Activated T-cell treated with anti-CD3 and anti-CD28 coated beads, Interleukin-2, amount 50 U/mL, for 72 hours (primary cell): ENCODE measurements at regions not wholly inside any gene's neighbourhood (a gene's known extent, or its start where the extent isn't known, plus 50 kb on each side); places are given as distances from the start of the nearest gene placed in this dataset.

Source experiments
- ATAC-seq, 2 donors: fragments of 150-1000 bp; cut with Tn5 transposase; replicated peaks in 1 of 2; 2 replicates each; pipeline ENCODE4 v1.10.0; 2021; ENCODE audit warnings: moderate library complexity in 2 of 2, mild to moderate bottlenecking in 1 of 2
- DNase-seq, 2 donors: peaks; one replicate each; pipeline ENCODE4 v3.0.0; 2021 to 2022; ENCODE audit warnings: mixed read lengths in 1 of 2
- H3K27ac Mint-ChIP-seq: one replicate; pipeline ENCODE4 v1.8.0; 2022; ENCODE audit warnings: mild to moderate bottlenecking, moderate library complexity, mixed read lengths
- H3K27me3 Mint-ChIP-seq: one replicate; pipeline ENCODE4 v1.8.0; 2022; ENCODE audit warnings: low read depth, mixed read lengths
- H3K36me3 Mint-ChIP-seq, 2 donors: one replicate each; pipeline ENCODE4 v1.8.0; 2022; ENCODE audit warnings: mixed read lengths in 2 of 2, mild to moderate bottlenecking in 1 of 2; ENCODE audit not compliant: insufficient read depth in 2 of 2
- H3K4me1 Mint-ChIP-seq: one replicate; pipeline ENCODE4 v1.8.0; 2022; ENCODE audit warnings: low read depth, mixed read lengths
- H3K4me3 Mint-ChIP-seq, 2 donors: one replicate each; pipeline ENCODE4 v1.8.0; 2022; ENCODE audit warnings: mild to moderate bottlenecking in 2 of 2, mixed read lengths in 2 of 2, moderate library complexity in 2 of 2
- H3K9me3 Mint-ChIP-seq, 2 donors: one replicate each; pipeline ENCODE4 v1.8.0; 2022; ENCODE audit warnings: mixed read lengths in 2 of 2

- Mint-ChIP-seq H3K27me3 (no peaks in the 10 kb centered on the region), H3K4me3 (no peak overlapping the region), H3K4me1 (no peaks in the 10 kb centered on the region), H3K36me3 (no peaks in the 10 kb centered on the region), H3K9me3 (peaks cover 4 to 6% of the 10 kb centered on the region in 2 donors), H3K27ac (no peak overlapping the region)
- no peak for ATAC-seq
- DNase-seq = no peak
These were observed 553.8 kb upstream of the PRMT6 start for GRCh38 chr1:106502659-106503058.

- H3K27ac Mint-ChIP-seq = no peak overlapping the region
- H3K9me3 Mint-ChIP-seq = peaks cover 7 to 8% of the 10 kb centered on the region in 2 donors
- H3K36me3 Mint-ChIP-seq = no peaks in the 10 kb centered on the region
- H3K4me1 Mint-ChIP-seq = no peaks in the 10 kb centered on the region
- no peak overlapping the region for H3K4me3 Mint-ChIP-seq
- DNase-seq = no peak
- no peak for ATAC-seq
- H3K27me3 Mint-ChIP-seq = no peaks in the 10 kb centered on the region
These were observed 541.1 kb upstream of the PRMT6 start for GRCh38 chr1:106515375-106515774.

DNA sequence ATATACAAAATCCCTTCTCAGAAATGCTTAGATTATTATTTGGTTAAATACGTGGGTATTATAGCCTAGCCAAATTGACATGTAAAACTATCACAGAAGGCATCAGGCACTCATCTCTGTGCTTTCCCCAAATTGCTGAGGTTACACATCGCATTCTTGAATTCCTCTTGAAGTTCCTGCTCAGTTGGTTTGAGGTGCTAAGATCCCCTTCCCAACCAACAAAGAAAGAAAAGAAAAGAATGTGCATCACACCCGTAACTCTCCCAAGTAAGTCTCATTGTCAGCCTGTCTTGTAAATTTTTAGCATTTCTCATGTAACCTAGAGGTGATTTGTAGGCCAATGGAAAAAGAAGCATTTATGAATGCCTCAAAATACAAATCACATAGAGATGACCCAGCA, 539.2 kb upstream of the PRMT6 start:
- DNase-seq (no peak), ATAC-seq (no peak)
- Mint-ChIP-seq H3K4me3 (no peak overlapping the region), H3K27me3 (no peaks in the 10 kb centered on the region), H3K4me1 (no peaks in the 10 kb centered on the region), H3K36me3 (no peaks in the 10 kb centered on the region), H3K27ac (no peak overlapping the region), H3K9me3 (peaks cover 3 to 4% of the 10 kb centered on the region in 2 donors)

- Mint-ChIP-seq H3K9me3 (peaks cover 5 to 11% of the 10 kb centered on the region in 2 donors), H3K4me3 (no peak overlapping the region), H3K36me3 (no peaks in the 10 kb centered on the region)
These were observed 533.0 kb upstream of the PRMT6 start for GRCh38 chr1:106523497-106523896.

GRCh38 chr1:106524631-106525030, 531.8 kb upstream of the PRMT6 start:
- H3K27me3 Mint-ChIP-seq = no peaks in the 10 kb centered on the region
- no peaks in the 10 kb centered on the region for H3K4me1 Mint-ChIP-seq
- ATAC-seq (no peak), DNase-seq (no peak)
- H3K36me3 Mint-ChIP-seq = no peaks in the 10 kb centered on the region
- H3K4me3 Mint-ChIP-seq = no peak overlapping the region
- H3K27ac Mint-ChIP-seq = no peak overlapping the region
- H3K9me3 Mint-ChIP-seq = peaks cover 6 to 15% of the 10 kb centered on the region in 2 donors

More at GRCh38 chr1:106523497-106523896, 533.0 kb upstream of the PRMT6 start:
- Mint-ChIP-seq H3K27ac (no peak overlapping the region), H3K27me3 (no peaks in the 10 kb centered on the region), H3K4me1 (no peaks in the 10 kb centered on the region)
- ATAC-seq (no peak), DNase-seq (no peak)

GRCh38 chr1:106526650-106527049, 529.8 kb upstream of the PRMT6 start:
- H3K27me3 Mint-ChIP-seq = no peaks in the 10 kb centered on the region
- H3K4me1 Mint-ChIP-seq = no peaks in the 10 kb centered on the region
- H3K4me3 Mint-ChIP-seq = no peak overlapping the region
- no peak overlapping the region for H3K27ac Mint-ChIP-seq
- ATAC-seq (no peak), DNase-seq (no peak)
- H3K36me3 Mint-ChIP-seq = no peaks in the 10 kb centered on the region
- H3K9me3 Mint-ChIP-seq = peaks cover 8 to 19% of the 10 kb centered on the region in 2 donors

GRCh38 chr1:106534612-106535011, 521.9 kb upstream of the PRMT6 start:
- H3K36me3 Mint-ChIP-seq = no peaks in the 10 kb centered on the region
- H3K9me3 Mint-ChIP-seq = peaks cover 8 to 9% of the 10 kb centered on the region in 2 donors
- no peaks in the 10 kb centered on the region for H3K4me1 Mint-ChIP-seq
- H3K27me3 Mint-ChIP-seq = no peaks in the 10 kb centered on the region
- ATAC-seq = no peak
- H3K4me3 Mint-ChIP-seq = no peak overlapping the region
- no peak overlapping the region for H3K27ac Mint-ChIP-seq
- no peak for DNase-seq

- H3K9me3 Mint-ChIP-seq = peaks cover 6 to 7% of the 10 kb centered on the region in 2 donors
These were observed 519.7 kb upstream of the PRMT6 start for GRCh38 chr1:106536741-106537140.

GRCh38 chr1:106548726-106549125, 507.7 kb upstream of the PRMT6 start:
- H3K4me3 Mint-ChIP-seq = no peak overlapping the region
- ATAC-seq (no peak), DNase-seq (no peak)
- H3K27me3 Mint-ChIP-seq = no peaks in the 10 kb centered on the region
- no peak overlapping the region for H3K27ac Mint-ChIP-seq
- H3K9me3 Mint-ChIP-seq = peaks cover 6 to 8% of the 10 kb centered on the region in 2 donors
- no peaks in the 10 kb centered on the region for H3K4me1 Mint-ChIP-seq
- H3K36me3 Mint-ChIP-seq = no peaks in the 10 kb centered on the region

More at GRCh38 chr1:106536741-106537140, 519.7 kb upstream of the PRMT6 start:
- H3K4me1 Mint-ChIP-seq = no peaks in the 10 kb centered on the region
- no peak overlapping the region for H3K4me3 Mint-ChIP-seq
- H3K36me3 Mint-ChIP-seq = no peaks in the 10 kb centered on the region
- no peaks in the 10 kb centered on the region for H3K27me3 Mint-ChIP-seq
- DNase-seq = no peak
- ATAC-seq = no peak
- H3K27ac Mint-ChIP-seq = no peak overlapping the region

GRCh38 chr1:106554294-106554693, 502.2 kb upstream of the PRMT6 start:
- H3K36me3 Mint-ChIP-seq = peaks cover 0 to 2% of the 10 kb centered on the region in 2 donors
- DNase-seq (no peak), ATAC-seq (no peak)
- H3K27me3 Mint-ChIP-seq = no peaks in the 10 kb centered on the region
- no peaks in the 10 kb centered on the region for H3K4me1 Mint-ChIP-seq
- H3K9me3 Mint-ChIP-seq = peaks cover 11 to 12% of the 10 kb centered on the region in 2 donors
- H3K27ac Mint-ChIP-seq = no peak overlapping the region
- H3K4me3 Mint-ChIP-seq = no peak overlapping the region

GRCh38 chr1:106555571-106555970, 500.9 kb upstream of the PRMT6 start:
- ATAC-seq = no peak
- no peak for DNase-seq
- Mint-ChIP-seq H3K27me3 (no peaks in the 10 kb centered on the region), H3K4me1 (no peaks in the 10 kb centered on the region), H3K4me3 (no peak overlapping the region), H3K36me3 (peaks cover 0 to 2% of the 10 kb centered on the region in 2 donors), H3K27ac (no peak overlapping the region), H3K9me3 (peaks cover 12 to 18% of the 10 kb centered on the region in 2 donors)

DNA sequence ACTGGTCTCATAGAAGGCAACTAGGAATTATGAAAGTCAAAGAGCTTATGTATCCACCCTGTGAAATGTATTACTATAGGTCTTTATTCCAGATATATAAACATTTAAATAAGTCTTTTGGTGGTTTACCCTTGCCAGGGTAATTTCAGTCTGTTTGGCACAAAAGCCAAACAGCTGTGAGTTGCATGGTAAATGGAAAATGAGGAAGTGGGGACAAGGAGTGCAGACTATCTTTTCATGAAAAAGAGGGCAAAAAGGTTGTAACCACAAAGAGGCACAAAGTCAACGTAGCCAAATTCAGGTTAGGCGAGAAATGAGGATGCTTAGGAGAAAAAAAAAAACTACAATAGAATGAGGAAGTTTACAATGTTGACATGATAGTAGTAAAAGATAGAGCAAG, 492.3 kb upstream of the PRMT6 start:
- Mint-ChIP-seq H3K4me3 (no peak overlapping the region), H3K36me3 (peaks cover 0 to 1% of the 10 kb centered on the region in 2 donors), H3K4me1 (no peaks in the 10 kb centered on the region), H3K27me3 (no peaks in the 10 kb centered on the region), H3K9me3 (peaks cover 6 to 13% of the 10 kb centered on the region in 2 donors), H3K27ac (no peak overlapping the region)
- ATAC-seq (no peak), DNase-seq (no peak)

GRCh38 chr1:106568201-106568974, 488.1 kb upstream of the PRMT6 start:
- ATAC-seq (no peak), DNase-seq (no peak)
- Mint-ChIP-seq H3K36me3 (no peaks in the 10 kb centered on the region), H3K9me3 (peaks cover 2 to 10% of the 10 kb centered on the region in 2 donors), H3K27me3 (no peaks in the 10 kb centered on the region), H3K27ac (no peak overlapping the region), H3K4me3 (no peak overlapping the region), H3K4me1 (no peaks in the 10 kb centered on the region)

DNA sequence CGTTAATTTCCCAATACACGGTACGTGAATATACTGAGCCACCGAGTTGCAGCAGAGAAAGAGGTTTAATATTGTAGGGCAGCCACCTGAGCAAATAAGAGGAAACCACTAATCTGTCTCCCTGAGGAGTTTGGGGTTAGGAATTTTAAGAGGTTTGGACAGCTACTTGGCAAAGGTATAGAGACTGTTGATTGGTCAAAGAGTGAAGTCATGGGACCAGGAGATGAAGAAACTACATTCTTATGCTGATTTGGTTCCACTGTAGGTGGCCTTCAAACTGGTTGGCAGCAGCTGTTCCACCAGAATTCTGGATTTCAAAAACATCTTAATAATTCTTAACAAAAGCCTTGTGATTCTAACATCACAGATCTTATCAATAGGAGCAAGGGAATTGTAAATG, 485.4 kb upstream of the PRMT6 start:
- Mint-ChIP-seq H3K4me3 (no peak overlapping the region), H3K9me3 (peaks cover 0 to 5% of the 10 kb centered on the region in 2 donors), H3K27ac (no peak overlapping the region), H3K36me3 (no peaks in the 10 kb centered on the region), H3K4me1 (no peaks in the 10 kb centered on the region), H3K27me3 (no peaks in the 10 kb centered on the region)
- DNase-seq (no peak), ATAC-seq (no peak)
